BE2C (cell line): ENCODE measurements at regions not wholly inside any gene's neighbourhood (a gene's known extent, or its start where the extent isn't known, plus 50 kb on each side); places are given as distances from the start of the nearest gene placed in this dataset.
"Not testable (repeated sequence)": the region's sequence is repeated elsewhere in the genome, so short reads cannot be mapped to it uniquely, and the experiment has no call there.

Experiments
- DNase-seq: peaks from one replicate; pipeline ENCODE4 v3.0.0-alpha.2; 2020
- H3K27me3 ChIP-seq: fragments of 250-450 bp; sonication (Bioruptor Pico); 2 replicates; pipeline ENCODE4 v1.5.1; 2020; ENCODE audit warnings: mild to moderate bottlenecking
- H3K36me3 ChIP-seq: fragments of 250-450 bp; sonication (Bioruptor Pico); 2 replicates; pipeline ENCODE4 v1.5.1; 2020; ENCODE audit warnings: mild to moderate bottlenecking
- H3K4me1 ChIP-seq: fragments of 250-450 bp; sonication (Bioruptor Pico); 2 replicates; pipeline ENCODE4 v1.5.1; 2020
- H3K4me3 ChIP-seq: 2 replicates; pipeline ENCODE4 v1.5.1; 2011; ENCODE audit warnings: low read depth, low read length
- H3K9me3 ChIP-seq: fragments of 250-450 bp; sonication (Bioruptor Pico); 2 replicates; pipeline ENCODE4 v1.5.1; 2020
- TF ChIP-seq, protein P1 (sequence below): IDR thresholded peaks from 2 replicates; pipeline ENCODE4 v1.5.1; 2012; ENCODE audit warnings: mild to moderate bottlenecking, low read depth, low read length

DNA sequence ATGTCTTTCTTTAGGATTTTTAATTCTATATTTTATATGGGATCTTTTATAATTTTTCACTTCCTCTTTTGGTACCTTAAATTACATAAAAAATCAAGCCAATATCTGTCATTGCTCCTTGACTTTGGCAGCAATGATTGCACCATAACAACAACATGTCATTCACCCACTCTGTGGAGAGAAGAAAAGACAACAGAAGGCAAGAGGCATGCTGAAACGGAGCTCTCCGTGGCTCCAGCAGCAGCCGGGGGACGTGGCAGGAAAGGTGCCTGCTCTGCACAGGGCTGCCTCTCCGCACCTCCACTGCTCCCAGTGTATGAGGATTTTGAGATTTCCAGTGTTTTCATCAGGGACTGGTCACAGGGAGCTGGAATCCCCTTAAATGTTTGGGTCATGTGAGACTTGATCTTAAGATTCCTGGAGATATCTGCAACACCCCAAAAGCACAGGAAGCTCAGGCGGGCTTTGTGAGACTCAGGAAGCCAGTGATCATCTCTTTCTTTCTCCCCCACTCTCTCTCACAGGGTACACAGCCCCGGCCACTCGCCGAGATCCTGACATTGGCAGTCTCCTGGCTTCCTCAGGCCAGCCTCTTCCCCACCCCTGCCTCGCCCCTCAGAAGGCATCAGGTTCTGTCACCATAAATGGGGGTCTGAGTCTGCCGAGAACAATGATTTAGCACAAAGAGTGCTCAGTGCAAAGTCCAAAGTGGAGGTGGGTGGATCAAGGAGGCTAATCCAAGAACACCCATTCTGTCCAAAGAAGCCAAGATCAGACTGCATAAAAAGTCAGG is 74.6 kb downstream of the ACTL7B start:
- H3K4me1 ChIP-seq = no peaks in the 10 kb centered on the region
- H3K4me3 ChIP-seq = no peak overlapping the region
- no peaks in the 10 kb centered on the region for H3K36me3 ChIP-seq
- H3K27me3 ChIP-seq = peaks cover 29% of the 10 kb centered on the region
- H3K9me3 ChIP-seq = no peaks in the 10 kb centered on the region
- DNase-seq = no peak
- TF ChIP-seq, protein P1, sequence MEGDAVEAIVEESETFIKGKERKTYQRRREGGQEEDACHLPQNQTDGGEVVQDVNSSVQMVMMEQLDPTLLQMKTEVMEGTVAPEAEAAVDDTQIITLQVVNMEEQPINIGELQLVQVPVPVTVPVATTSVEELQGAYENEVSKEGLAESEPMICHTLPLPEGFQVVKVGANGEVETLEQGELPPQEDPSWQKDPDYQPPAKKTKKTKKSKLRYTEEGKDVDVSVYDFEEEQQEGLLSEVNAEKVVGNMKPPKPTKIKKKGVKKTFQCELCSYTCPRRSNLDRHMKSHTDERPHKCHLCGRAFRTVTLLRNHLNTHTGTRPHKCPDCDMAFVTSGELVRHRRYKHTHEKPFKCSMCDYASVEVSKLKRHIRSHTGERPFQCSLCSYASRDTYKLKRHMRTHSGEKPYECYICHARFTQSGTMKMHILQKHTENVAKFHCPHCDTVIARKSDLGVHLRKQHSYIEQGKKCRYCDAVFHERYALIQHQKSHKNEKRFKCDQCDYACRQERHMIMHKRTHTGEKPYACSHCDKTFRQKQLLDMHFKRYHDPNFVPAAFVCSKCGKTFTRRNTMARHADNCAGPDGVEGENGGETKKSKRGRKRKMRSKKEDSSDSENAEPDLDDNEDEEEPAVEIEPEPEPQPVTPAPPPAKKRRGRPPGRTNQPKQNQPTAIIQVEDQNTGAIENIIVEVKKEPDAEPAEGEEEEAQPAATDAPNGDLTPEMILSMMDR = no peak

DNA sequence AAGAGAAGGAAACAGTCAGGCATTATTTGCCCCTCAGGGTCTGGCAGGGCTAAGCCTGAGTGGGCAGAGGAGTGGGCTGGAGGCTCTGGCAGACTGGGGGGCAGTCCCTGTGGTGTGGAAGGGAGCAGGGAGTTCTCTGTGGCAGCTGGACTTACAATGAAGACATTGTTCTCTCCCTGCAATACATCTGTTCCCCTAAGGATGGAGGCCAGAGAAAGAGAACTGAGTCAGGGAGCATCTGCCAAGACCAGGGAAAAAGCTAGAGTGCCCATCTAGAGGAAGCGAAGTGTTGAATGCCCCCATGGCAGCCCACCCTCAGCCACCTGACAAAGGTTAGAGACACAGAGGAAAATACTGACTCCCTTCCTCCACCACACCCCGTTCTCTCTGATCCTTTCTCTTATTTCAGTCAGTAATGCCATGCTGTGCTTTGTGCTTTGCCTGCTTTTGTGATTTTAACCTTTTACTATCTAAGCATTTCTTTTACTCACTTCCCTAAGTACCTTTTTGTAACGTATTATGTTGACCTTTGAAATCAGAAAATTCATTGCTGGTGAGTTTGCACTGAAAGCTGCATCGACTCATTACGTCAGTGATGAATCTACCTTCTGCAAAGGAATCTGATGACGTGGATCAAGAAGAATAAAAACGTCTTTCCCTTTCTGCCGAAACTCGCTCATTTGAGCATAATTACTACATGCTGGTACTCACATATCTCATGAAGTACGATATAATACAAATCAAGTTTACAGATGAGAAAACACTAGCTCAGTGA is 76.0 kb downstream of the ACTL7B start:
- H3K27me3 ChIP-seq = peaks cover 29% of the 10 kb centered on the region
- no peaks in the 10 kb centered on the region for H3K36me3 ChIP-seq
- no peaks in the 10 kb centered on the region for H3K9me3 ChIP-seq
- DNase-seq = no peak
- no peaks in the 10 kb centered on the region for H3K4me1 ChIP-seq
- H3K4me3 ChIP-seq = no peak overlapping the region
- TF ChIP-seq, protein P1 = no peak

DNA sequence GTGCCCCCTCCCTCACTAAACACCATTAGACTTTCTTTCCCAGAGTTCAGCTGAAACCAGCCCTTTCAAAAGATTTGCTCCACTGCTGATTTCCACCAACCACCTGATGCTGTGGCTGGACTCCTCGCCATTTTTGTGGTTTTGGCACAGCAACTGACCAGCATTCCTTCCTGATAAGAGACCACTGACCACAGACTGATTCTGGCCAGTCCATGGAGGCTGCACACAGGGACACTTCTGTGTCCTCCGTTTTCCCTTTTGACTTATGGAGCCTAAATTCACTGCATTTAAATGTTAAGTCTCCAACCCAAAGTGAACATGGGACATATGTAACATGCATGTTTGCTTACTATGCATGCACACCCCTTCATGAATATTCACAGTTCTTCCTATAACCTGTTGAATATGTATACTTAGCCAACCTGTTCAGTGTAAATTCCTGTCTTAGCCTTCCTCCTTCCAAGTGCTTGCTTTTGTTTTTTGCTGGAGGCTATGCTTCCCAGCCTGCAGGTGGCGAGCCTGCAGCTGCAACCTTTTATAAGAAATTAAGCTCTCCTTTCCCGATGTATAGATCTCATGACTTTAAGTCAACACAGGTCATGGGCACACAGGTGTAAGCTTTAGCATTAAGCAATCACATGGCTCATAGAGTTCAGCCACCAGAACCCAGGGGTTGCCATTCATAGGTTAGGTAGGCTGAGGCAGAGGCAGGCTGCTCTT is 78.7 kb downstream of the ACTL7B start:
- TF ChIP-seq, protein P1 = no peak
- Histone ChIP-seq H3K4me1 (no peaks in the 10 kb centered on the region), H3K36me3 (no peaks in the 10 kb centered on the region), H3K4me3 (no peak overlapping the region), H3K9me3 (no peaks in the 10 kb centered on the region), H3K27me3 (peaks cover 13% of the 10 kb centered on the region)
- DNase-seq = no peak

DNA sequence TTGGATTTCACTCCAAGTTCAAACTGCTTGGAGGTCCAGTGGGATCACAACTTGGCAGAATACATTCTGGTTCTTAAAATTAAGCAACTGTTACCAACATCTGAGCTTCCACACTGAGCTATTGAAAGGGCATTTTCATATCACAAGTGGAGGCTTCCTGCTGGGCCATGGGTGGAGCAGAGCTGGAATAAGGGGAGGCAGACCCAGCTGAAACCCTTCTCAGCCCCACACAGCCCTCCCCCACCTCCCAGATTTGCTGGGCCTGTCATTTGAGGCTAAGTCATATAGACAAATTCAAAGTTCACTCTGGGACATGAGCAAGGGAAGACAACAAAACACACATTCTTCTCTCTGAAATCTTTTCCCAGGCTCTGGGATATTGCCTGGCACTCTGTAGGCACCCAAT is 79.9 kb downstream of the ACTL7B start:
- H3K4me1 ChIP-seq = no peaks in the 10 kb centered on the region
- no peaks in the 10 kb centered on the region for H3K9me3 ChIP-seq
- no peaks in the 10 kb centered on the region for H3K36me3 ChIP-seq
- DNase-seq = no peak
- TF ChIP-seq, protein P1 = no peak
- peaks cover 13% of the 10 kb centered on the region for H3K27me3 ChIP-seq
- no peak overlapping the region for H3K4me3 ChIP-seq

DNA sequence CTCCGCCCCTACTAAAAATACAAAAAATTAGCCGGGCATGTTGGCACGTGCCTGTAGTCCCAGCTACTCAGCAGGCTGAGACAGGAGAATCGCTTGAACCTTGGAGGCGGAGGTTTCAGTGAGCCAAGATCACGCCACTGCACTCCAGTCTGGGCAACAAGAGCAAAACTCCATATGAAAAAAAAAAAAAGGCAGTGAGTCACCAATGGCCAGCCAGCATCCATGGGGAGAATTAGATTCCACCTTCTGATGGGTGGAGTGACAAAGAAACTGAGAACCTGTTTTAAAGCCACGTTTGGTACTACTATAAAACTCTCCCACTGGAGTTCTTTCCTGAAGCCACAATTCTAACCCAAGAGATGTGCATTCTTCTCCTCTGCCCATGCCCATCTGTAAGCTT is 81.7 kb downstream of the ACTL7B start:
- not testable (repeated sequence) for H3K4me3 ChIP-seq, H3K9me3 ChIP-seq, DNase-seq, H3K36me3 ChIP-seq, H3K27me3 ChIP-seq, H3K4me1 ChIP-seq

DNA sequence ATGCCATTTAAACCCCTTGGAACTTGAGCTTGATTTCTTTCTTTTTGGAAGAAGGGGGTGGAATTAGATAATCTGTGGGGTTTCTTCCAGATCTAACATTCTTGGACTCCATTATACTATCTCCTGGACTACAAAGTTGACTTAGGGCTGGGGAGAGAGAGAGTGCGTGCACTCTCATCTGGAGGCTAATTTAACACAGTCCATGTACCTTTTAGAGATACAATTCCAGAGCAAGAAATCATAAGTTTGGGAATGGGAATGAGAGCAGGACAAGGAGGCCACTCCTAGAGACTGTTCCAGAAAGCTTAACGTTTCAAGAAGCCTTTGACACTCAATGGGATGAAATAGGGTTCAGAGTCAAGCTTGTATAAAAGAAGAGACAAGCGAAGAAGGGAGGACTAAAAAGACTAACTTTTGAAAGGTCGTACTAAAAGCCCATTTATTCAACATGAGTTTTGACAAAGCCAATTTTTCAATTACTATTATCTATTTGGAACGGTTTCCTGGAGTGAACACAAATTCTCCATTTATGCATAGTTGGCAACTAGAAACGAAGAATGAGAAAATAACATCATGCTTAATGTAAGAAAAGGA is 83.4 kb downstream of the ACTL7B start:
- H3K4me1 ChIP-seq = no peaks in the 10 kb centered on the region
- no peaks in the 10 kb centered on the region for H3K36me3 ChIP-seq
- TF ChIP-seq, protein P1 = no peak
- no peaks in the 10 kb centered on the region for H3K27me3 ChIP-seq
- no peak for DNase-seq
- H3K9me3 ChIP-seq = no peaks in the 10 kb centered on the region
- H3K4me3 ChIP-seq = no peak overlapping the region
